ENCODE measurements at regions not wholly inside any gene's neighbourhood (a gene's known extent, or its start where the extent isn't known, plus 50 kb on each side); places are given as distances from the start of the nearest gene placed in this dataset.

GRCh38 chr16:35452471-35452870 is 1993.1 kb downstream of the TP53TG3F start:
- TF ChIP-seq CTCF (IDR thresholded peaks at IDR 0.05; ENCODE audit: insufficient read depth, low read length), result no peak
- TF ChIP-seq SPI1 (IDR thresholded peaks at IDR 0.05; ENCODE audit: borderline replicate concordance, low read depth), result no peak
- TF ChIP-seq POLR2AphosphoS5 (IDR thresholded peaks at IDR 0.05; ENCODE audit: low read depth), result no peak
- TF ChIP-seq GABPA (IDR thresholded peaks at IDR 0.05; ENCODE audit: low read depth), result no peak
- no peak for TF ChIP-seq REST (IDR thresholded peaks at IDR 0.05; ENCODE audit: insufficient replicate concordance, low read depth)
